Endothelial cell of hepatic sinusoid (primary cell): ENCODE measurements at regions not wholly inside any gene's neighbourhood (a gene's known extent, or its start where the extent isn't known, plus 50 kb on each side); places are given as distances from the start of the nearest gene placed in this dataset.

ENCODE experiments used
- in situ Hi-C: cut with HindIII; loops from 2 replicates; pipeline ENCODE4 v1.10.0; 2017; ENCODE audit warnings: low sequenced_read_pairs

GRCh38 chr22:49721211-49721763, 106.4 kb downstream of the BRD1 start:
- in situ Hi-C loops: no loop called here

GRCh38 chr22:49720279-49720959, 107.3 kb downstream of the BRD1 start:
- in situ Hi-C loops: no loop called here

GRCh38 chr22:49719046-49719445, 108.6 kb downstream of the BRD1 start:
- in situ Hi-C loops: no loop called here

GRCh38 chr22:49718396-49718795, 109.3 kb downstream of the BRD1 start:
- in situ Hi-C loops: no loop called here

- in situ Hi-C loops: no loop called here
Measured at GRCh38 chr22:49717322-49717919, 110.3 kb downstream of the BRD1 start.

GRCh38 chr22:49716441-49716840, 111.2 kb downstream of the BRD1 start:
- in situ Hi-C loops: no loop called here

- in situ Hi-C loops: no loop called here
Measured at GRCh38 chr22:49715450-49715849, 112.2 kb downstream of the BRD1 start.

- in situ Hi-C loops: no loop called here
Measured at GRCh38 chr22:49713003-49713402, 114.7 kb downstream of the BRD1 start.

GRCh38 chr22:49712195-49712791, 115.4 kb downstream of the BRD1 start:
- in situ Hi-C loops: no loop called here

GRCh38 chr22:49710746-49711145, 116.9 kb downstream of the BRD1 start:
- in situ Hi-C loops: no loop called here

- in situ Hi-C loops: no loop called here
Measured at GRCh38 chr22:49709464-49709863, 118.2 kb downstream of the BRD1 start.

GRCh38 chr22:49705972-49706352, 121.7 kb downstream of the BRD1 start:
- in situ Hi-C loops: no loop called here

- in situ Hi-C loops: no loop called here
Measured at GRCh38 chr22:49705216-49705971, 122.3 kb downstream of the BRD1 start.

- in situ Hi-C loops: no loop called here
Measured at GRCh38 chr22:49704345-49705215, 123.1 kb downstream of the BRD1 start.

- in situ Hi-C loops: no loop called here
Measured at GRCh38 chr22:49703990-49704344, 123.7 kb downstream of the BRD1 start.

GRCh38 chr22:49703505-49703904, 124.2 kb downstream of the BRD1 start:
- in situ Hi-C loops: no loop called here

- in situ Hi-C loops: no loop called here
Measured at GRCh38 chr22:49702068-49702397, 125.6 kb downstream of the BRD1 start.

- in situ Hi-C loops: no loop called here
Measured at GRCh38 chr22:49701380-49702067, 126.1 kb downstream of the BRD1 start.

GRCh38 chr22:49699928-49700498, 127.7 kb downstream of the BRD1 start:
- in situ Hi-C loops: no loop called here

- in situ Hi-C loops: no loop called here
Measured at GRCh38 chr22:49699476-49699875, 128.2 kb downstream of the BRD1 start.
